Spleen (tissue), 11 donors: ENCODE measurements at regions not wholly inside any gene's neighbourhood (a gene's known extent, or its start where the extent isn't known, plus 50 kb on each side); places are given as distances from the start of the nearest gene placed in this dataset.

Source experiments
- DNase-seq: peaks from one replicate; pipeline ENCODE4 v3.0.0-alpha.2; 2020
- H3K27ac ChIP-seq, 8 donors: fragments of 200-600 bp; sonication (generic) in 7 of 8; 1 replicate in 4 of 8; 2 replicates in 4 of 8; pipeline versions ENCODE4 v1.5.0 to v1.8.0; 2016 to 2021; ENCODE audit warnings: inconsistent platforms in 4 of 8, mild to moderate bottlenecking in 4 of 8, moderate library complexity in 1 of 8
- H3K27me3 ChIP-seq, 7 donors: fragments of 200-600 bp; sonication (generic) in 6 of 7; replicated peaks in 1 of 7; 1 replicate in 4 of 7; 2 replicates in 3 of 7; pipeline versions ENCODE4 v1.5.0 to v1.8.0; 2016 to 2021; ENCODE audit warnings: inconsistent platforms in 3 of 7, mild to moderate bottlenecking in 1 of 7
- H3K36me3 ChIP-seq, 6 donors: fragments of 200-600 bp; sonication (generic) in 5 of 6; 1 replicate in 4 of 6; 2 replicates in 2 of 6; pipeline versions ENCODE4 v1.5.0 to v1.8.0; 2016 to 2021; ENCODE audit warnings: inconsistent platforms in 2 of 6
- H3K4me1 ChIP-seq, 6 donors: fragments of 200-600 bp; sonication (generic) in 5 of 6; 1 replicate in 3 of 6; 2 replicates in 3 of 6; pipeline versions ENCODE4 v1.5.0 to v1.8.0; 2016 to 2021; ENCODE audit warnings: inconsistent platforms in 3 of 6
- H3K4me3 ChIP-seq, 8 donors: fragments of 200-600 bp; sonication (generic) in 7 of 8; 1 replicate in 4 of 8; 2 replicates in 4 of 8; pipeline versions ENCODE4 v1.5.0 to v1.8.0; 2016 to 2021; ENCODE audit warnings: inconsistent platforms in 4 of 8, mild to moderate bottlenecking in 4 of 8, moderate library complexity in 2 of 8
- H3K9me3 ChIP-seq, 8 donors: fragments of 200-600 bp; sonication (generic) in 7 of 8; 1 replicate in 4 of 8; 2 replicates in 4 of 8; pipeline versions ENCODE4 v1.5.0 to v1.8.0; 2016 to 2021; ENCODE audit warnings: inconsistent platforms in 4 of 8
- CTCF ChIP-seq, 11 experiments: fragments of 200-600 bp in 7 of 11; fragments of 450-650 bp in 4 of 11; sonication (generic) in 4 of 11; IDR thresholded peaks in 8 of 11; conservative IDR thresholded peaks in 3 of 11; 1 replicate in 7 of 11; 2 replicates in 4 of 11; pipeline versions ENCODE4 v1.4.0 to v1.8.0; 2016 to 2021; ENCODE audit warnings: antibody characterized with exemption in 11 of 11, inconsistent platforms in 4 of 11, mild to moderate bottlenecking in 1 of 11
- POLR2A ChIP-seq, 3 donors: fragments of 450-650 bp; IDR thresholded peaks; one replicate each; pipeline ENCODE4 v1.5.1; 2017; ENCODE audit warnings: antibody characterized with exemption in 3 of 3, mild to moderate bottlenecking in 1 of 3
- POLR2AphosphoS5 ChIP-seq, 3 donors: sonication (generic); formaldehyde crosslinking; IDR thresholded peaks; one replicate each; pipeline ENCODE4 v1.5.1; 2017; ENCODE audit warnings: antibody characterized with exemption in 3 of 3
- WGBS, 5 donors: extraction: QIAGEN DNeasy Blood & Tissue Kit in 3 of 5; methylation state at CpG; one replicate each; pipeline versions ENCODE4 v1.1.5 to v1.1.7; 2013 to 2018; 5-methylcytosine and 5-hydroxymethylcytosine counted together
- intact Hi-C: fragments of 100-400 bp; cut with DNase I; formaldehyde crosslinking; loops from one replicate; pipeline ENCODE4 v1.15.0; 2023; ENCODE audit warnings: low total_unique reads
- donor health status: healthy with polysubstance abuse.
- donor health status: DM: no; HTN: no; CAD: no; lungs with moderate emphysema.
- donor health status: DM: no; HTN: no; CAD: no.
- donor health status: Bipolar disorder and iron deficiency.
- donor health status: healthy.
- donor health status: DM: no; HTN: no; CAD: no.
- donor health status: DM: yes; HTN: yes; CAD: no.

GRCh38 chr4:136156947-136157346 is 1375.3 kb downstream of the PCDH18 start:
- Histone ChIP-seq H3K4me3 (no peak overlapping the region), H3K4me1 (no peaks in the 10 kb centered on the region), H3K27me3 (no peaks in the 10 kb centered on the region), H3K9me3 (peaks cover 0 to 7% (median 5%) of the 10 kb centered on the region in 8 donors), H3K36me3 (no peaks in the 10 kb centered on the region), H3K27ac (no peak overlapping the region)
- DNase-seq, result no peak
- 51 to 74% (median 65%) methylated on average over 1 of the region's 1 CpG for WGBS, 5 donors
- TF ChIP-seq POLR2AphosphoS5 (IDR thresholded peaks at IDR 0.05), result no peak
- TF ChIP-seq POLR2A (IDR thresholded peaks at IDR 0.05), result no peak
- TF ChIP-seq CTCF (IDR thresholded peaks at IDR 0.05 in 8 of 11, conservative IDR thresholded peaks at IDR 0.05 in 3 of 11), result no peak
- intact Hi-C loops, result no loop called here

- no peaks in the 10 kb centered on the region for H3K27me3 ChIP-seq
- H3K4me3 ChIP-seq, result no peak overlapping the region
- H3K9me3 ChIP-seq, result peaks cover 0 to 25% (median 14%) of the 10 kb centered on the region in 8 donors
- no peak for DNase-seq
- intact Hi-C loops, result no loop called here
- no peaks in the 10 kb centered on the region for H3K4me1 ChIP-seq
- H3K36me3 ChIP-seq, result no peaks in the 10 kb centered on the region
- no peak overlapping the region for H3K27ac ChIP-seq
- 71 to 83% (median 80%) methylated on average over 6 of the region's 6 CpGs for WGBS, 5 donors
- TF ChIP-seq CTCF (IDR thresholded peaks at IDR 0.05 in 8 of 11, conservative IDR thresholded peaks at IDR 0.05 in 3 of 11) (no peak), POLR2AphosphoS5 (IDR thresholded peaks at IDR 0.05) (no peak), POLR2A (IDR thresholded peaks at IDR 0.05) (no peak)
These were observed 1382.2 kb downstream of the PCDH18 start for GRCh38 chr4:136150046-136150445.

GRCh38 chr4:136136601-136137000 is 1395.7 kb downstream of the PCDH18 start:
- Histone ChIP-seq H3K4me3 (no peak overlapping the region), H3K36me3 (no peaks in the 10 kb centered on the region), H3K27ac (no peak overlapping the region), H3K9me3 (no peaks in the 10 kb centered on the region), H3K4me1 (no peaks in the 10 kb centered on the region), H3K27me3 (no peaks in the 10 kb centered on the region)
- no peak for DNase-seq
- intact Hi-C loops, result no loop called here
- TF ChIP-seq CTCF (IDR thresholded peaks at IDR 0.05 in 8 of 11, conservative IDR thresholded peaks at IDR 0.05 in 3 of 11) (no peak), POLR2AphosphoS5 (IDR thresholded peaks at IDR 0.05) (no peak), POLR2A (IDR thresholded peaks at IDR 0.05) (no peak)
- WGBS, 5 donors, result 77 to 86% (median 82%) methylated on average over 3 of the region's 3 CpGs

DNA sequence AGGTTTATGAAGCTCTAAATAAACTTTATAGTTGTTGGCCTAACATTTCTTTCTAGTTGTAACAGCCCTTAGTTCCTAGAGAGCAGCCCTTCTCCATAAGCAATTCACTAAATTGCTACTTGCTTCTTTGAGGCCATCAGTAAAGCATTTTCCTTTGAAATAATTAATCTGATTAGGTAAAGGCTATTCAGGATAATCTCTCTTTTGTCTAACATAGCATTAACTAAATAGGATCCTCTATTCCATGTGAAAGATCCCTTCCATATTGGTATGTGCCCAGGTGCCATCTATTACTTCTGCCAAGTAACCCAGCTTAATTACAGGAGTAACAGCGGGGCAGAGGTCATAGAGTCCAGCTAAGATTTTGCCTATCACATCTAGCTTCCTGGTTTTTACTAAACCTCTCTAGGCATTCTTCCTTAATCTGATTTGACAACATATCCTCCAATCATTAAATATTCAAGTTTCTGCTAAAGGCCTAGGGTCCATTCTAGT is 1408.0 kb downstream of the PCDH18 start:
- WGBS, 5 donors, result 74 to 90% (median 82%) methylated on average over 1 of the region's 1 CpG
- H3K36me3 ChIP-seq, result no peaks in the 10 kb centered on the region
- no peak for DNase-seq
- intact Hi-C loops, result no loop called here
- H3K27ac ChIP-seq, result no peak overlapping the region
- TF ChIP-seq POLR2A (IDR thresholded peaks at IDR 0.05), result no peak
- TF ChIP-seq POLR2AphosphoS5 (IDR thresholded peaks at IDR 0.05), result no peak
- no peak for TF ChIP-seq CTCF (IDR thresholded peaks at IDR 0.05 in 8 of 11, conservative IDR thresholded peaks at IDR 0.05 in 3 of 11)
- no peaks in the 10 kb centered on the region for H3K4me1 ChIP-seq
- no peak overlapping the region for H3K4me3 ChIP-seq
- H3K27me3 ChIP-seq, result no peaks in the 10 kb centered on the region
- peaks cover 0 to 2% (median 0%) of the 10 kb centered on the region in 8 donors for H3K9me3 ChIP-seq
